ENCODE measurements at regions not wholly inside any gene's neighbourhood (a gene's known extent, or its start where the extent isn't known, plus 50 kb on each side); places are given as distances from the start of the nearest gene placed in this dataset.

GRCh38 chr4:180665481-180665880 is 1577.7 kb upstream of the TENM3 start:
- intact Hi-C loops (cut with DNase I): no loop called here

GRCh38 chr4:180665994-180666824 is 1577.0 kb upstream of the TENM3 start:
- intact Hi-C loops (cut with DNase I): no loop called here
- Histone ChIP-seq H3K4me1 (no peaks in the 10 kb centered on the region), H3K27ac (no peak overlapping the region), H3K27me3 (no peaks in the 10 kb centered on the region), H3K9me3 (no peaks in the 10 kb centered on the region), H3K4me3 (no peak overlapping the region), H3K36me3 (no peaks in the 10 kb centered on the region)
- TF ChIP-seq CTCF (IDR thresholded peaks at IDR 0.05) (peak in 2 of 3 experiments; percentile 5 to 13), POLR2A (IDR thresholded peaks at IDR 0.05) (no peak)
- DNase-seq (ENCODE audit: extremely low spot score in 2 of 2): no peak

More at GRCh38 chr4:180665481-180665880, 1577.7 kb upstream of the TENM3 start:
- no peak overlapping the region for H3K27ac ChIP-seq
- no peaks in the 10 kb centered on the region for H3K36me3 ChIP-seq
- H3K27me3 ChIP-seq: no peaks in the 10 kb centered on the region
- H3K9me3 ChIP-seq: no peaks in the 10 kb centered on the region
- H3K4me3 ChIP-seq: no peak overlapping the region
- H3K4me1 ChIP-seq: no peaks in the 10 kb centered on the region
- no peak for DNase-seq (ENCODE audit: extremely low spot score in 2 of 2)
- TF ChIP-seq CTCF (IDR thresholded peaks at IDR 0.05) (no peak), POLR2A (IDR thresholded peaks at IDR 0.05) (no peak), POLR2AphosphoS5 (IDR thresholded peaks at IDR 0.05; ENCODE audit: insufficient read depth in 1 of 2, low read depth in 1 of 2) (no peak)

- no peaks in the 10 kb centered on the region for H3K36me3 ChIP-seq
- no peaks in the 10 kb centered on the region for H3K9me3 ChIP-seq
- no peak overlapping the region for H3K4me3 ChIP-seq
- no peak overlapping the region for H3K27ac ChIP-seq
- intact Hi-C loops (cut with DNase I): no loop called here
- H3K27me3 ChIP-seq: no peaks in the 10 kb centered on the region
- H3K4me1 ChIP-seq: no peaks in the 10 kb centered on the region
- no peak for TF ChIP-seq POLR2A (IDR thresholded peaks at IDR 0.05)
- TF ChIP-seq POLR2AphosphoS5 (IDR thresholded peaks at IDR 0.05; ENCODE audit: insufficient read depth in 1 of 2, low read depth in 1 of 2): no peak
- no peak for TF ChIP-seq CTCF (IDR thresholded peaks at IDR 0.05)
- no peak for DNase-seq (ENCODE audit: extremely low spot score in 2 of 2)
Measured at GRCh38 chr4:180668732-180669131, 1574.5 kb upstream of the TENM3 start.

- Histone ChIP-seq H3K9me3 (no peaks in the 10 kb centered on the region), H3K4me3 (no peak overlapping the region), H3K36me3 (no peaks in the 10 kb centered on the region), H3K27ac (no peak overlapping the region), H3K27me3 (no peaks in the 10 kb centered on the region), H3K4me1 (no peaks in the 10 kb centered on the region)
- TF ChIP-seq CTCF (IDR thresholded peaks at IDR 0.05) (no peak), POLR2AphosphoS5 (IDR thresholded peaks at IDR 0.05; ENCODE audit: insufficient read depth in 1 of 2, low read depth in 1 of 2) (no peak), POLR2A (IDR thresholded peaks at IDR 0.05) (no peak)
- intact Hi-C loops (cut with DNase I): no loop called here
- DNase-seq (ENCODE audit: extremely low spot score in 2 of 2): no peak
Measured at GRCh38 chr4:180669680-180670079, 1573.5 kb upstream of the TENM3 start.

GRCh38 chr4:180674619-180675358 is 1568.4 kb upstream of the TENM3 start:
- H3K36me3 ChIP-seq: no peaks in the 10 kb centered on the region
- H3K4me1 ChIP-seq: no peaks in the 10 kb centered on the region
- no peak for DNase-seq (ENCODE audit: extremely low spot score in 2 of 2)
- no peaks in the 10 kb centered on the region for H3K27me3 ChIP-seq
- H3K27ac ChIP-seq: no peak overlapping the region
- TF ChIP-seq CTCF (IDR thresholded peaks at IDR 0.05): no peak
- no peak for TF ChIP-seq POLR2AphosphoS5 (IDR thresholded peaks at IDR 0.05; ENCODE audit: insufficient read depth in 1 of 2, low read depth in 1 of 2)
- TF ChIP-seq POLR2A (IDR thresholded peaks at IDR 0.05): no peak
- H3K4me3 ChIP-seq: no peak overlapping the region
- intact Hi-C loops (cut with DNase I): no loop called here
- no peaks in the 10 kb centered on the region for H3K9me3 ChIP-seq

Measured in vagina (tissue), 2 donors.